ENCODE measurements at regions not wholly inside any gene's neighbourhood (a gene's known extent, or its start where the extent isn't known, plus 50 kb on each side); places are given as distances from the start of the nearest gene placed in this dataset.

DNA sequence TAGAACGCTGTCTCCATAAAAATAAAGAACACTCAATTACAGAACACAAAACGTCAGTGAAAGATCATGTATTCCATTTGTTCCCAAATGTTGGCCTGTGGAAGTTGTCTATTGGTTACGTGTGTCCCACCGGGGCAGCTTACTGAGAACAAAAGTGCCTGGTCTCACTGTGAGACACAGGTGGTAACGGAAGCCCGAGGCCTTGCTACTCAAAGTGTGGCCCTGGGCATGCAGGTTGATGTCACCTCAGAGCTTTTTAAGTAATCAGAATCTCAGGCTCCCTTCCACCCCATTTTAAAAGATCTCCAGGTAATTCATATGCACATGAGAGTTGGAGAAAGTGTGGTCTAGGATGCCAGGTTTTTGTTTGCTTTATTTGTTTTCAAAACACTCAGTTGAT, 422.5 kb upstream of the OPRM1 start:
- DNase-seq (ENCODE audit: low read depth, low spot score), result no peak
- no peak for TF ChIP-seq CTCF (IDR thresholded peaks at IDR 0.05; ENCODE audit: low read depth, low read length)
- H3K4me3 ChIP-seq (ENCODE audit: low read depth, low read length), result no peak overlapping the region
- in situ Hi-C loops (cut with HindIII; ENCODE audit: low sequenced_read_pairs), result no loop called here

DNA sequence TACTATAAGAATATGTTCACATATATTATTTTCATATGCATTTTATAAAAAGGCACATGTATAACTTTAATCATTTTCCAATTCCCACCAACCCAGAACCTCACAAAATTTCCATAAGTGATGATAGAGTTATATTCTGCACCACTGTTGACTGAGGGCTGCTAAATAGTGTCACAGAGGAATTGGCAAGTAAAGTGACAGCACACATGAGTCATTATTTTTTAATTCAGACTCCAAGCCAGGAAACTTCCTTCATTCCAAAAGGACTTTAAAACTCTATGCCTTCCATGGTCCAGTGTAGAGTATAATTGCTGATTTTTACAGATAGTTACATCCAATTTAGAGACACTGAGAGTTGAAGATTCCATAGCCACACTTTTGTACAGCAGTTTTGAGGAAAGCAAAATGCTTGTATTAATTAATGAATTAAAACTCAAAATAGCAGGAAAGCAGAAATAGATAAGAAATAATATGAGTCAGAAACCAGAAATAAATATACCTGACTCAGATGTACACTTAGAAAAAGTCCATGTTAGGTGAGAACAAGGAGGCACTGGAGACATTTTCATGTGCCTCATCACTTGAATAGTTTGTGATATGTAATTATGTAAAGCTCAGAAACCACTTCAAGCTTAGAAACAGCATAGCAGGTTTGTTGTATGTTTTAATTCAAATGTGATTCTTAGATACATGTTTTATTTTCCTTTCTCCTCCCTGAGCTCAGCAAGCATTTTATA, 425.2 kb upstream of the OPRM1 start:
- TF ChIP-seq CTCF (IDR thresholded peaks at IDR 0.05; ENCODE audit: low read depth, low read length), result no peak
- in situ Hi-C loops (cut with HindIII; ENCODE audit: low sequenced_read_pairs), result no loop called here
- H3K4me3 ChIP-seq (ENCODE audit: low read depth, low read length), result no peak overlapping the region
- no peak for DNase-seq (ENCODE audit: low read depth, low spot score)

DNA sequence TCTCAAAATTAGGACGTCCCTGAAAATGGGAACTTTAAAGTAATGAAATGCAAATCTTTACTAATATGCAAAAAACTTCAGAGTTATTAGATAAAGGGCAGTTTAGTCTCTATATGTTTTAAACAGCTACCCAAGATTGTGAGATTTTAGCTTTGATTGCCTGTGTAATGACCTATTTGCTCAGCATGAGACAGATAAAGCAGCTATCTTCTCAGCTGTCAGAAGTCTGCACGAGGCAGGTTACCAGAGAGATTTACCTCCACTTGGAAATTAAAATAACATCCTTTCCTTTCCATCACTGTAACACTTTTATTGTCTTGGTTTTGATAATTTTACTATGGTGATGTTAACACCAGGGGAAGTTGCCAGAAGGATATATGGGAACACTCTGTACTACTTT, 436.6 kb upstream of the OPRM1 start:
- no peak for DNase-seq (ENCODE audit: low read depth, low spot score)
- no peak overlapping the region for H3K4me3 ChIP-seq (ENCODE audit: low read depth, low read length)
- in situ Hi-C loops (cut with HindIII; ENCODE audit: low sequenced_read_pairs), result no loop called here
- TF ChIP-seq CTCF (IDR thresholded peaks at IDR 0.05; ENCODE audit: low read depth, low read length), result no peak

DNA sequence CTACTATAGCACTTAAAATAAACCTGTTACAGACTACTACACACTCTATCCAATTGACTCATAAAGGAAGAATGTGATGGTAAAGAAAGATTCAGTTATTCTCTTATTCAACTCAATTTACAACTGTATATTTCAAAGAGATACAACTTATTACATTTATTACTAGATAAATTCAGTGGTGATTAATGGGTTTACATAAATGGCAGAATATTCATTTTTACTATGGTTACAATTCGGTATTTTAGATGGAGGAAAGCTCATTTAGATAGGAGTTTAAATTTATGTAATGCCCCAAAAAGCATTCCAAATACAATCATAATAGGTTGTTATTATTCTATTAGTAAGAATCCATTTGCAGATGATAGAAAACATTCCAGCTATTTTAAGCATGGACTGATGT, 439.1 kb upstream of the OPRM1 start:
- in situ Hi-C loops (cut with HindIII; ENCODE audit: low sequenced_read_pairs), result no loop called here
- no peak overlapping the region for H3K4me3 ChIP-seq (ENCODE audit: low read depth, low read length)
- TF ChIP-seq CTCF (IDR thresholded peaks at IDR 0.05; ENCODE audit: low read depth, low read length), result no peak
- no peak for DNase-seq (ENCODE audit: low read depth, low spot score)

GRCh38 chr6:153595903-153596302, 443.1 kb upstream of the OPRM1 start:
- no peak for TF ChIP-seq CTCF (IDR thresholded peaks at IDR 0.05; ENCODE audit: low read depth, low read length)
- no peak overlapping the region for H3K4me3 ChIP-seq (ENCODE audit: low read depth, low read length)
- no peak for DNase-seq (ENCODE audit: low read depth, low spot score)
- in situ Hi-C loops (cut with HindIII; ENCODE audit: low sequenced_read_pairs), result no loop called here

DNA sequence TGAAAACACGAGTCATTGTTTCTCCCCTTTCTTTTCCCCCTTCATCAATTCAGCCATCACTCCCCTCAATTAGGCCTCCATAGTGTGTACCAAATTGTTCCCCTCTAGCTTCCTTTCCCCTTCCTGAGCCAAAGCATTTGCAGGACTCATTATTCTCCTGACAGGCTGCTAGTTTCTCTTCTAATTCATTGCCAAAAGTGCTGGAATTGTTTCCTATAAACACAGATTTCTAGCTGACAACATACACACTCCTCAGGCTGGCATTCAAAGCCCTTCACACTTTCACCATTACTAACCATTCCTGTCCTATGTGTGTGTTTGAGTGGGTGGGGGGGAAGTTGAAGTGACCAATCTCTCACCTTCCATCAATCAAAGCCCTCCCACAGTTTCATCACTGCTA, 444.2 kb upstream of the OPRM1 start:
- TF ChIP-seq CTCF (IDR thresholded peaks at IDR 0.05; ENCODE audit: low read depth, low read length), result no peak
- no peak overlapping the region for H3K4me3 ChIP-seq (ENCODE audit: low read depth, low read length)
- no peak for DNase-seq (ENCODE audit: low read depth, low spot score)
- in situ Hi-C loops (cut with HindIII; ENCODE audit: low sequenced_read_pairs), result no loop called here

All from astrocyte of the spinal cord (primary cell).